ENCODE measurements at regions not wholly inside any gene's neighbourhood (a gene's known extent, or its start where the extent isn't known, plus 50 kb on each side); places are given as distances from the start of the nearest gene placed in this dataset.
A peak's percentile ranks its signal among the peaks of the same experiment; 100 is the strongest.

GRCh38 chr15:35727627-35728026 lies 181.7 kb upstream of the DPH6 start:
- no TSS peak for BruUV-seq (replicated peaks)
- intact Hi-C loops (cut with micrococcal nuclease), result no loop called here
- 35% methylated on average over 5 of the region's 9 CpGs for WGBS (ENCODE audit: insufficient coverage, low coverage, missing lambda C conversion rate)

More at GRCh38 chr15:35727627-35728026, 181.7 kb upstream of the DPH6 start:
- ChIA-PET CTCF (ENCODE audit: low intra/inter-chr PET ratio) (no interaction called here), POLR2A (no interaction called here)
- in situ Hi-C loops (cut with MboI), result no loop called here
- Histone ChIP-seq H3K79me2 (ENCODE audit: control insufficient read depth, insufficient read depth, low read length) (no peaks in the 10 kb centered on the region), H3K27ac (ENCODE audit: extremely low read depth, low read depth, low read length) (no peak overlapping the region), H3K4me1 (replicated peaks in 1 of 2; ENCODE audit: control insufficient read depth in 2 of 2, insufficient read depth in 2 of 2, low read length in 2 of 2) (peaks cover 0 to 2% of the 10 kb centered on the region in 2 experiments; a peak in 1 of 5 replicates), H3K36me3 (ENCODE audit: control insufficient read depth, insufficient read depth, low read length) (no peaks in the 10 kb centered on the region), H3K9me1 (ENCODE audit: control insufficient read depth, insufficient read depth, low read length) (no peaks in the 10 kb centered on the region), H3K4me3 (no peak overlapping the region), H3K27me3 (ENCODE audit: control insufficient read depth in 2 of 2, insufficient read depth in 2 of 2, low read length in 2 of 2) (no peaks in the 10 kb centered on the region), H3K9ac (ENCODE audit: insufficient read depth in 1 of 2, low read depth in 2 of 2, low read length in 2 of 2) (no peak overlapping the region), H3K9me3 (replicated peaks; ENCODE audit: control insufficient read depth, insufficient read depth, low read depth, low read length) (no peaks in the 10 kb centered on the region), H4K20me1 (replicated peaks; ENCODE audit: control insufficient read depth, insufficient read depth, low read length) (no peaks in the 10 kb centered on the region), H2AFZ (ENCODE audit: low read depth, low read length) (peak overlapping the region; percentile 71; the same call in 1 of the 2 replicates), H3K4me2 (ENCODE audit: insufficient read depth, low read length) (peak overlapping the region; percentile 10; the same call in 1 of the 2 replicates)
- ATAC-seq (no peak), DNase-seq (ENCODE audit: extremely low read depth in 1 of 4, low spot score in 3 of 4) (no peak), FAIRE-seq (no peak)
- TF ChIP-seq MEF2A (IDR thresholded peaks at IDR 0.05; ENCODE audit: control insufficient read depth, low read depth, low read length) (no peak), ZNF143 (CRISPR knock-in tag; IDR thresholded peaks at IDR 0.05) (no peak), TARDBP (IDR thresholded peaks at IDR 0.05) (no peak), REST (IDR thresholded peaks at IDR 0.05; ENCODE audit: borderline replicate concordance) (no peak), REST (CRISPR knock-in tag; IDR thresholded peaks at IDR 0.05; ENCODE audit: low read depth) (no peak), PATZ1 (CRISPR knock-in tag; IDR thresholded peaks at IDR 0.05; ENCODE audit: borderline replicate concordance) (no peak), CEBPB (tag; IDR thresholded peaks at IDR 0.05) (no peak), HNRNPH1 (optimal IDR thresholded peaks at IDR 0.05; ENCODE audit: low read depth, low read length) (no peak), CC2D1A (IDR thresholded peaks at IDR 0.05) (no peak), ZNF24 (IDR thresholded peaks at IDR 0.05) (no peak), CBFB (CRISPR knock-in tag; IDR thresholded peaks at IDR 0.05) (no peak), CLOCK (CRISPR knock-in tag; IDR thresholded peaks at IDR 0.05; ENCODE audit: borderline replicate concordance) (no peak)
